ENCODE measurements at regions not wholly inside any gene's neighbourhood (a gene's known extent, or its start where the extent isn't known, plus 50 kb on each side); places are given as distances from the start of the nearest gene placed in this dataset.
"Not testable (repeated sequence)": the region's sequence is repeated elsewhere in the genome, so short reads cannot be mapped to it uniquely, and the experiment has no call there.

GRCh38 chr7:69246758-69247157 lies 351.5 kb upstream of the AUTS2 start:
- DNase-seq (ENCODE audit: low read depth) = no peak

- not testable (repeated sequence) for DNase-seq (ENCODE audit: low read depth)
Observed at GRCh38 chr7:69248382-69248828, 349.9 kb upstream of the AUTS2 start.

GRCh38 chr7:69250958-69251357 lies 347.3 kb upstream of the AUTS2 start:
- DNase-seq (ENCODE audit: low read depth) = no peak

- DNase-seq (ENCODE audit: low read depth) = no peak
Observed at GRCh38 chr7:69254643-69255042, 343.6 kb upstream of the AUTS2 start.

GRCh38 chr7:69256634-69257081 lies 341.6 kb upstream of the AUTS2 start:
- no peak for DNase-seq (ENCODE audit: low read depth)

GRCh38 chr7:69257592-69257991 lies 340.7 kb upstream of the AUTS2 start:
- no peak for DNase-seq (ENCODE audit: low read depth)

GRCh38 chr7:69259445-69259844 lies 338.8 kb upstream of the AUTS2 start:
- no peak for DNase-seq (ENCODE audit: low read depth)

GRCh38 chr7:69260023-69260422 lies 338.3 kb upstream of the AUTS2 start:
- no peak for DNase-seq (ENCODE audit: low read depth)

- no peak for DNase-seq (ENCODE audit: low read depth)
Observed at GRCh38 chr7:69263550-69263949, 334.7 kb upstream of the AUTS2 start.

- DNase-seq (ENCODE audit: low read depth) = no peak
Observed at GRCh38 chr7:69269806-69270205, 328.5 kb upstream of the AUTS2 start.

GRCh38 chr7:69272101-69272500 lies 326.2 kb upstream of the AUTS2 start:
- no peak for DNase-seq (ENCODE audit: low read depth)

- DNase-seq (ENCODE audit: low read depth) = no peak
Observed at GRCh38 chr7:69276011-69276729, 322.1 kb upstream of the AUTS2 start.

GRCh38 chr7:69277366-69277765 lies 320.9 kb upstream of the AUTS2 start:
- no peak for DNase-seq (ENCODE audit: low read depth)

- DNase-seq (ENCODE audit: low read depth) = no peak
Observed at GRCh38 chr7:69282946-69283345, 315.3 kb upstream of the AUTS2 start.

GRCh38 chr7:69283421-69283820 lies 314.9 kb upstream of the AUTS2 start:
- no peak for DNase-seq (ENCODE audit: low read depth)

- no peak for DNase-seq (ENCODE audit: low read depth)
Observed at GRCh38 chr7:69285854-69286253, 312.4 kb upstream of the AUTS2 start.

GRCh38 chr7:69295977-69296376 lies 302.3 kb upstream of the AUTS2 start:
- DNase-seq (ENCODE audit: low read depth) = no peak

GRCh38 chr7:69301253-69301652 lies 297.0 kb upstream of the AUTS2 start:
- DNase-seq (ENCODE audit: low read depth) = no peak

GRCh38 chr7:69309601-69310000 lies 288.7 kb upstream of the AUTS2 start:
- DNase-seq (ENCODE audit: low read depth) = no peak

GRCh38 chr7:69311489-69311888 lies 286.8 kb upstream of the AUTS2 start:
- no peak for DNase-seq (ENCODE audit: low read depth)

- not testable (repeated sequence) for DNase-seq (ENCODE audit: low read depth)
Observed at GRCh38 chr7:69313852-69314251, 284.4 kb upstream of the AUTS2 start.

GRCh38 chr7:69318794-69319193 lies 279.5 kb upstream of the AUTS2 start:
- no peak for DNase-seq (ENCODE audit: low read depth)

GRCh38 chr7:69328516-69328915 lies 269.8 kb upstream of the AUTS2 start:
- DNase-seq (ENCODE audit: low read depth) = no peak

- DNase-seq (ENCODE audit: low read depth) = no peak
Observed at GRCh38 chr7:69334701-69335100, 263.6 kb upstream of the AUTS2 start.

Data from fibroblast of gingiva (primary cell).